Neural cell (in vitro differentiated cells): ENCODE measurements at regions not wholly inside any gene's neighbourhood (a gene's known extent, or its start where the extent isn't known, plus 50 kb on each side); places are given as distances from the start of the nearest gene placed in this dataset.

Source experiments
- CTCF ChIP-seq: fragments of 450-650 bp; IDR thresholded peaks from 2 replicates; pipeline ENCODE4 v1.5.1; 2014; ENCODE audit warnings: antibody characterized with exemption, mild to moderate bottlenecking, moderate library complexity; ENCODE audit not compliant: poor library complexity, severe bottlenecking
- POLR2AphosphoS5 ChIP-seq: IDR thresholded peaks from 2 replicates; pipeline ENCODE4 v1.6.1; 2012
- TAF1 ChIP-seq: IDR thresholded peaks from 2 replicates; pipeline ENCODE4 v1.6.1; 2012; ENCODE audit warnings: low read depth

GRCh38 chr1:82924666-82925065 is 1074.3 kb downstream of the TTLL7 start:
- no peak for TF ChIP-seq TAF1
- TF ChIP-seq CTCF: no peak
- TF ChIP-seq POLR2AphosphoS5: no peak
